IMR-90 (cell line): ENCODE measurements at regions not wholly inside any gene's neighbourhood (a gene's known extent, or its start where the extent isn't known, plus 50 kb on each side); places are given as distances from the start of the nearest gene placed in this dataset.
A peak's percentile ranks its signal among the peaks of the same experiment; 100 is the strongest.

Source experiments
- ATAC-seq: fragments of 200-7000 bp; cut with Tn5 transposase; 2 replicates; pipeline ENCODE4 v1.9.1; 2020; ENCODE audit warnings: low read depth, mild to moderate bottlenecking, moderate library complexity
- BruUV-seq: library from RNA; stranded (reverse); fragments of 400-500 nt; replicated peaks from 2 replicates; lab custom pipeline; 2021; lab: Mats Ljungman, UMichigan
- CTCF ChIA-PET: fragments of 300-600 bp; formaldehyde crosslinking; extraction: SDS; loops from one replicate; lab custom pipeline; 2021; ENCODE audit warnings: antibody characterized with exemption; lab: Yijun Ruan, JAX
- POLR2A ChIA-PET: fragments of 300-600 bp; sonication (Branson Sonifier 250); formaldehyde crosslinking; loops from one replicate; lab custom pipeline; 2022; ENCODE audit warnings: antibody characterized with exemption; ENCODE audit not compliant: unreplicated experiment; lab: Charles Lee
- DNase-seq: peaks from one replicate; pipeline ENCODE4 v3.0.0; 2013
- H2AFZ ChIP-seq: replicated peaks from 2 replicates; pipeline ENCODE3; 2013; ENCODE audit warnings: low read length, mild to moderate bottlenecking; ENCODE audit not compliant: poor library complexity
- H2AK5ac ChIP-seq: 2 replicates; pipeline ENCODE4 v1.6.1; 2013; ENCODE audit warnings: low read depth, low read length, inconsistent platforms
- H2AK9ac ChIP-seq: replicated peaks from 2 replicates; pipeline ENCODE3; 2013; ENCODE audit warnings: mild to moderate bottlenecking, low read depth, low read length, moderate library complexity; ENCODE audit not compliant: poor library complexity
- H2BK120ac ChIP-seq: 2 replicates; pipeline ENCODE4 v1.6.1; 2013; ENCODE audit warnings: low read depth, low read length, inconsistent platforms
- H2BK15ac ChIP-seq: 3 replicates; pipeline ENCODE4 v1.6.1; 2013; ENCODE audit warnings: low read depth, low read length, inconsistent platforms
- H2BK20ac ChIP-seq: 2 replicates; pipeline ENCODE4 v1.6.1; 2013; ENCODE audit warnings: low read depth, mild to moderate bottlenecking, inconsistent platforms, low read length, moderate library complexity
- H2BK5ac ChIP-seq: 2 replicates; pipeline ENCODE4 v1.6.1; 2013; ENCODE audit warnings: mild to moderate bottlenecking, low read depth, low read length, inconsistent platforms; ENCODE audit not compliant: poor library complexity, severe bottlenecking
- H3K14ac ChIP-seq: replicated peaks from 2 replicates; pipeline ENCODE4 v1.6.1; 2013; ENCODE audit warnings: low read depth, low read length, inconsistent platforms
- H3K18ac ChIP-seq: 2 replicates; pipeline ENCODE4 v1.6.1; 2013; ENCODE audit warnings: low read depth, low read length, control low read depth
- H3K23ac ChIP-seq: 2 replicates; pipeline ENCODE4 v1.6.1; 2013; ENCODE audit warnings: low read depth, low read length, inconsistent platforms
- H3K27ac ChIP-seq: 2 replicates; pipeline ENCODE4 v1.5.1; 2013; ENCODE audit warnings: mild to moderate bottlenecking, control low read depth, low read length; ENCODE audit not compliant: insufficient read depth
- H3K27me3 ChIP-seq: 2 replicates; pipeline ENCODE4 v1.6.1; 2013; ENCODE audit warnings: low read length; ENCODE audit not compliant: control insufficient read depth, insufficient read depth
- H3K36me3 ChIP-seq: 2 replicates; pipeline ENCODE4 v1.6.1; 2013; ENCODE audit warnings: low read length, mixed read lengths; ENCODE audit not compliant: control insufficient read depth, insufficient read depth
- H3K4ac ChIP-seq: 2 replicates; pipeline ENCODE4 v1.6.1; 2013; ENCODE audit warnings: low read depth, low read length, inconsistent platforms
- H3K4me1 ChIP-seq: 2 replicates; pipeline ENCODE4 v1.6.1; 2013; ENCODE audit warnings: low read length, mixed read lengths; ENCODE audit not compliant: control insufficient read depth, insufficient read depth
- H3K4me2 ChIP-seq: 2 replicates; pipeline ENCODE4 v1.6.1; 2013; ENCODE audit warnings: low read depth, mild to moderate bottlenecking, control low read depth, low read length, moderate library complexity
- H3K4me3 ChIP-seq: 2 replicates; pipeline ENCODE4 v1.5.1; 2013; ENCODE audit warnings: low read depth, mild to moderate bottlenecking, control low read depth, low read length, moderate library complexity; ENCODE audit not compliant: insufficient read depth
- H3K56ac ChIP-seq: 2 replicates; pipeline ENCODE4 v1.6.1; 2013; ENCODE audit warnings: low read length, inconsistent platforms; ENCODE audit not compliant: insufficient read depth; ENCODE audit errors: extremely low read depth
- H3K79me1 ChIP-seq, 2 experiments: 2 replicates each; pipeline ENCODE4 v1.6.1; 2013; ENCODE audit warnings: low read length in 2 of 2, inconsistent platforms in 1 of 2, low read depth in 1 of 2
- H3K9ac ChIP-seq: 2 replicates; pipeline ENCODE4 v1.6.1; 2013; ENCODE audit warnings: low read depth, low read length, control low read depth
- H3K9me1 ChIP-seq: 2 replicates; pipeline ENCODE4 v1.6.1; 2013; ENCODE audit warnings: low read length, inconsistent platforms; ENCODE audit not compliant: insufficient read depth
- H3K9me3 ChIP-seq: 2 replicates; pipeline ENCODE4 v1.6.1; 2013; ENCODE audit warnings: low read length; ENCODE audit not compliant: control insufficient read depth, insufficient read depth
- H4K20me1 ChIP-seq: 2 replicates; pipeline ENCODE4 v1.6.1; 2013; ENCODE audit warnings: low read length, inconsistent platforms; ENCODE audit not compliant: insufficient read depth
- H4K5ac ChIP-seq: 2 replicates; pipeline ENCODE4 v1.6.1; 2013; ENCODE audit warnings: mild to moderate bottlenecking, low read depth, low read length, control low read depth
- H4K8ac ChIP-seq, 2 experiments: 2 replicates each; pipeline ENCODE4 v1.6.1; 2013; ENCODE audit warnings: low read depth in 2 of 2, low read length in 2 of 2, control low read depth in 1 of 2, inconsistent platforms in 1 of 2
- H4K91ac ChIP-seq: 2 replicates; pipeline ENCODE4 v1.6.1; 2013; ENCODE audit warnings: low read depth, low read length, inconsistent platforms; ENCODE audit not compliant: insufficient read depth
- CEBPB ChIP-seq: IDR thresholded peaks from 2 replicates; pipeline ENCODE4 v1.6.1; 2012; ENCODE audit warnings: low read depth, low read length, improper control_type of control experiment
- MXI1 ChIP-seq: IDR thresholded peaks from 2 replicates; pipeline ENCODE4 v1.6.1; 2012; ENCODE audit warnings: low read depth, mild to moderate bottlenecking, low read length, moderate library complexity, borderline replicate concordance
- WGBS, 2 experiments: methylation state at CpG; one replicate each; pipeline versions ENCODE4 v1.1.5 to v1.1.7; 2013; ENCODE audit warnings: missing lambda C conversion rate in 2 of 2; ENCODE audit not compliant: insufficient read length in 1 of 2; ENCODE audit errors: extremely low coverage in 2 of 2; 5-methylcytosine and 5-hydroxymethylcytosine counted together
- dilution Hi-C: fragments of 300-500 bp; cut with HindIII; formaldehyde crosslinking; loops from one replicate; pipeline ENCODE4 v1.14.3; 2018; ENCODE audit warnings: low sequenced_read_pairs; ENCODE audit not compliant: unreplicated experiment
- in situ Hi-C: fragments of 300-500 bp; cut with MboI; formaldehyde crosslinking; loops from 3 replicates; pipeline ENCODE4 v1.14.3; 2019; ENCODE audit warnings: low sequenced_read_pairs, inconsistent platforms, mixed read lengths
- intact Hi-C: fragments of 100-400 bp; cut with micrococcal nuclease; formaldehyde crosslinking; loops from 2 replicates; pipeline ENCODE4 v1.10.0; 2022

GRCh38 chr1:93013145-93014065 lies 52.1 kb upstream of the DIPK1A start:
- dilution Hi-C loops, result no loop called here
- CTCF ChIA-PET, result interaction anchor here (0.9 to 1.0 kb wide), 2 partner anchors 49 to 155 kb away, joined by 3 read pairs; no protein-coding TSS in a partner anchor

More at GRCh38 chr1:93013145-93014065, 52.1 kb upstream of the DIPK1A start:
- Histone ChIP-seq H3K9me3 (no peaks in the 10 kb centered on the region), H3K14ac (no peak overlapping the region), H3K4me3 (no peak overlapping the region), H2AK9ac (no peak overlapping the region), H2AK5ac (no peak overlapping the region; the same call in 1 of the 2 replicates), H3K9me1 (peaks cover 19% of the 10 kb centered on the region), H3K27me3 (no peaks in the 10 kb centered on the region), H3K9ac (no peak overlapping the region), H3K79me1 (no peaks in the 10 kb centered on the region), H4K5ac (no peak overlapping the region), H3K23ac (no peak overlapping the region), H3K36me3 (no peaks in the 10 kb centered on the region), H2BK120ac (peak overlapping the region; percentile 57; the same call in 1 of the 2 replicates), H3K4me2 (no peak overlapping the region), H4K91ac (no peak overlapping the region), H3K27ac (no peak overlapping the region), H2BK15ac (no peak overlapping the region; the same call in 2 of the 3 replicates), H3K18ac (no peak overlapping the region), H3K4ac (0 out of 2 replicates have a peak overlapping the region, but pooled peaks have one; percentile 1), H4K20me1 (no peaks in the 10 kb centered on the region), H2AFZ (no peak overlapping the region), H2BK5ac (no peak overlapping the region), H3K56ac (no peak overlapping the region), H3K4me1 (peaks cover 8% of the 10 kb centered on the region), H4K8ac (no peak overlapping the region), H2BK20ac (no peak overlapping the region)
- DNase-seq, result no peak
- intact Hi-C loops, result no loop called here
- no peak for ATAC-seq
- BruUV-seq, result no TSS peak
- 100% methylated on average over 1 of the region's 4 CpGs; no CpG with 5 or more reads in 1 of the 2 experiments for WGBS, 2 experiments
- POLR2A ChIA-PET, result no interaction called here
- in situ Hi-C loops, result loop anchor here (25.0 kb wide), 1 partner anchor 849 kb away; no protein-coding TSS in a partner anchor
- TF ChIP-seq MXI1 (no peak), CEBPB (no peak)
